ENCODE measurements at regions not wholly inside any gene's neighbourhood (a gene's known extent, or its start where the extent isn't known, plus 50 kb on each side); places are given as distances from the start of the nearest gene placed in this dataset.

GRCh38 chr7:67962863-67963262 is 966.2 kb downstream of the TYW1 start:
- Histone ChIP-seq H3K9me3 (ENCODE audit: low read depth) (no peaks in the 10 kb centered on the region), H3K9me2 (ENCODE audit: insufficient read depth) (no peaks in the 10 kb centered on the region), H3K79me2 (ENCODE audit: insufficient read depth) (no peaks in the 10 kb centered on the region), H4K20me1 (ENCODE audit: insufficient read depth) (no peaks in the 10 kb centered on the region), H3K36me3 (ENCODE audit: low read depth) (no peaks in the 10 kb centered on the region), H3K9ac (no peak overlapping the region), H3F3A (ENCODE audit: insufficient read depth) (no peaks in the 10 kb centered on the region), H3K4me2 (ENCODE audit: unreplicated experiment) (no peak overlapping the region), H3K27me3 (replicated peaks; ENCODE audit: insufficient read depth) (no peaks in the 10 kb centered on the region), H3K4me3 (no peak overlapping the region), H3K27ac (no peak overlapping the region), H3K4me1 (ENCODE audit: insufficient read depth) (no peaks in the 10 kb centered on the region), H2AFZ (no peak overlapping the region)
- in situ Hi-C loops (cut with MboI) = no loop called here
- no peak for TF ChIP-seq EZH2phosphoT487 (IDR thresholded peaks at IDR 0.05; ENCODE audit: insufficient read depth, low read depth)
- no peak for TF ChIP-seq EZH2 (IDR thresholded peaks at IDR 0.05; ENCODE audit: insufficient read depth, poor library complexity, severe bottlenecking)
- no peak for DNase-seq
- WGBS, 2 experiments (ENCODE audit: low coverage in 1 of 2, low lambda C conversion rate in 2 of 2, missing lambda C conversion rate in 2 of 2) = 18 to 63% methylated on average over 1 of the region's 1 CpG

GRCh38 chr7:67976490-67976889 is 979.9 kb downstream of the TYW1 start:
- Histone ChIP-seq H4K20me1 (ENCODE audit: insufficient read depth) (no peaks in the 10 kb centered on the region), H3F3A (ENCODE audit: insufficient read depth) (no peaks in the 10 kb centered on the region)

GRCh38 chr7:67983486-67983885 is 986.9 kb downstream of the TYW1 start:
- H3K4me3 ChIP-seq = no peak overlapping the region

More at GRCh38 chr7:67976490-67976889, 979.9 kb downstream of the TYW1 start:
- no peak overlapping the region for H3K9ac ChIP-seq
- H3K4me3 ChIP-seq = no peak overlapping the region
- no peak for TF ChIP-seq EZH2 (IDR thresholded peaks at IDR 0.05; ENCODE audit: insufficient read depth, poor library complexity, severe bottlenecking)
- TF ChIP-seq EZH2phosphoT487 (IDR thresholded peaks at IDR 0.05; ENCODE audit: insufficient read depth, low read depth) = no peak
- 59 to 61% methylated on average over 3 of the region's 3 CpGs for WGBS, 2 experiments (ENCODE audit: low coverage in 1 of 2, low lambda C conversion rate in 2 of 2, missing lambda C conversion rate in 2 of 2)
- in situ Hi-C loops (cut with MboI) = no loop called here
- H2AFZ ChIP-seq = no peak overlapping the region
- no peak overlapping the region for H3K4me2 ChIP-seq (ENCODE audit: unreplicated experiment)
- H3K79me2 ChIP-seq (ENCODE audit: insufficient read depth) = no peaks in the 10 kb centered on the region
- no peaks in the 10 kb centered on the region for H3K27me3 ChIP-seq (replicated peaks; ENCODE audit: insufficient read depth)
- DNase-seq = no peak
- H3K9me3 ChIP-seq (ENCODE audit: low read depth) = no peaks in the 10 kb centered on the region
- H3K36me3 ChIP-seq (ENCODE audit: low read depth) = no peaks in the 10 kb centered on the region
- no peaks in the 10 kb centered on the region for H3K4me1 ChIP-seq (ENCODE audit: insufficient read depth)
- H3K9me2 ChIP-seq (ENCODE audit: insufficient read depth) = no peaks in the 10 kb centered on the region
- H3K27ac ChIP-seq = no peak overlapping the region

GRCh38 chr7:67984326-67984725 is 987.7 kb downstream of the TYW1 start:
- no peaks in the 10 kb centered on the region for H3K36me3 ChIP-seq (ENCODE audit: low read depth)
- H3K9ac ChIP-seq = no peak overlapping the region
- TF ChIP-seq EZH2 (IDR thresholded peaks at IDR 0.05; ENCODE audit: insufficient read depth, poor library complexity, severe bottlenecking) (no peak), EZH2phosphoT487 (IDR thresholded peaks at IDR 0.05; ENCODE audit: insufficient read depth, low read depth) (no peak)
- DNase-seq = no peak
- no peak overlapping the region for H3K4me3 ChIP-seq
- H2AFZ ChIP-seq = no peak overlapping the region
- in situ Hi-C loops (cut with MboI) = no loop called here
- no peaks in the 10 kb centered on the region for H3K4me1 ChIP-seq (ENCODE audit: insufficient read depth)
- no peaks in the 10 kb centered on the region for H3K27me3 ChIP-seq (replicated peaks; ENCODE audit: insufficient read depth)
- no peaks in the 10 kb centered on the region for H3K9me2 ChIP-seq (ENCODE audit: insufficient read depth)
- H3K4me2 ChIP-seq (ENCODE audit: unreplicated experiment) = no peak overlapping the region
- no peaks in the 10 kb centered on the region for H4K20me1 ChIP-seq (ENCODE audit: insufficient read depth)
- WGBS, 2 experiments (ENCODE audit: low coverage in 1 of 2, low lambda C conversion rate in 2 of 2, missing lambda C conversion rate in 2 of 2) = 2 to 4% methylated on average over 4 of the region's 4 CpGs
- no peak overlapping the region for H3K27ac ChIP-seq
- no peaks in the 10 kb centered on the region for H3F3A ChIP-seq (ENCODE audit: insufficient read depth)
- H3K9me3 ChIP-seq (ENCODE audit: low read depth) = no peaks in the 10 kb centered on the region
- H3K79me2 ChIP-seq (ENCODE audit: insufficient read depth) = no peaks in the 10 kb centered on the region

More at GRCh38 chr7:67983486-67983885, 986.9 kb downstream of the TYW1 start:
- in situ Hi-C loops (cut with MboI) = no loop called here
- WGBS, 2 experiments (ENCODE audit: low coverage in 1 of 2, low lambda C conversion rate in 2 of 2, missing lambda C conversion rate in 2 of 2) = 5 to 7% methylated on average over 1 of the region's 1 CpG
- TF ChIP-seq EZH2phosphoT487 (IDR thresholded peaks at IDR 0.05; ENCODE audit: insufficient read depth, low read depth) = no peak
- TF ChIP-seq EZH2 (IDR thresholded peaks at IDR 0.05; ENCODE audit: insufficient read depth, poor library complexity, severe bottlenecking) = no peak
- Histone ChIP-seq H3K79me2 (ENCODE audit: insufficient read depth) (no peaks in the 10 kb centered on the region), H2AFZ (no peak overlapping the region), H3K27ac (no peak overlapping the region), H4K20me1 (ENCODE audit: insufficient read depth) (no peaks in the 10 kb centered on the region), H3K4me2 (ENCODE audit: unreplicated experiment) (no peak overlapping the region), H3K36me3 (ENCODE audit: low read depth) (no peaks in the 10 kb centered on the region), H3K9me2 (ENCODE audit: insufficient read depth) (no peaks in the 10 kb centered on the region), H3K9ac (no peak overlapping the region), H3F3A (ENCODE audit: insufficient read depth) (no peaks in the 10 kb centered on the region), H3K9me3 (ENCODE audit: low read depth) (no peaks in the 10 kb centered on the region), H3K27me3 (replicated peaks; ENCODE audit: insufficient read depth) (no peaks in the 10 kb centered on the region), H3K4me1 (ENCODE audit: insufficient read depth) (no peaks in the 10 kb centered on the region)
- DNase-seq = no peak

GRCh38 chr7:67989142-67989541 is 992.5 kb downstream of the TYW1 start:
- in situ Hi-C loops (cut with MboI) = no loop called here
- Histone ChIP-seq H3K36me3 (ENCODE audit: low read depth) (no peaks in the 10 kb centered on the region), H3K27me3 (replicated peaks; ENCODE audit: insufficient read depth) (no peaks in the 10 kb centered on the region), H3K4me1 (ENCODE audit: insufficient read depth) (no peaks in the 10 kb centered on the region), H3K27ac (no peak overlapping the region), H3K4me2 (ENCODE audit: unreplicated experiment) (no peak overlapping the region), H2AFZ (no peak overlapping the region), H3K9ac (no peak overlapping the region), H3F3A (ENCODE audit: insufficient read depth) (no peaks in the 10 kb centered on the region), H4K20me1 (ENCODE audit: insufficient read depth) (no peaks in the 10 kb centered on the region), H3K9me2 (ENCODE audit: insufficient read depth) (no peaks in the 10 kb centered on the region), H3K9me3 (ENCODE audit: low read depth) (no peaks in the 10 kb centered on the region), H3K4me3 (no peak overlapping the region), H3K79me2 (ENCODE audit: insufficient read depth) (no peaks in the 10 kb centered on the region)
- no peak for TF ChIP-seq EZH2 (IDR thresholded peaks at IDR 0.05; ENCODE audit: insufficient read depth, poor library complexity, severe bottlenecking)
- no peak for TF ChIP-seq EZH2phosphoT487 (IDR thresholded peaks at IDR 0.05; ENCODE audit: insufficient read depth, low read depth)
- no peak for DNase-seq
- 19 to 28% methylated on average over 4 of the region's 4 CpGs for WGBS, 2 experiments (ENCODE audit: low coverage in 1 of 2, low lambda C conversion rate in 2 of 2, missing lambda C conversion rate in 2 of 2)

Measured in GM23248 (cell line).